H9 (cell line): ENCODE measurements at regions not wholly inside any gene's neighbourhood (a gene's known extent, or its start where the extent isn't known, plus 50 kb on each side); places are given as distances from the start of the nearest gene placed in this dataset.

Source experiments
- DNase-seq: peaks from one replicate; pipeline ENCODE4 v3.0.0-alpha.2; 2017
- H2AFZ ChIP-seq: one replicate; pipeline ENCODE4 v1.6.1; 2013; ENCODE audit warnings: mild to moderate bottlenecking, low read length, control low read depth, moderate library complexity
- H2AK5ac ChIP-seq: 2 replicates; pipeline ENCODE4 v1.6.1; 2013; ENCODE audit warnings: low read length, control low read depth, mixed read lengths; ENCODE audit not compliant: insufficient read length
- H2BK120ac ChIP-seq: one replicate; pipeline ENCODE4 v1.6.1; 2013; ENCODE audit warnings: low read depth, mild to moderate bottlenecking, low read length, control low read depth, inconsistent platforms; ENCODE audit not compliant: poor library complexity, severe bottlenecking
- H2BK12ac ChIP-seq: 2 replicates; pipeline ENCODE4 v1.6.1; 2013; ENCODE audit warnings: low read length, control low read depth, mixed read lengths, low read depth; ENCODE audit not compliant: insufficient read length
- H2BK15ac ChIP-seq: 2 replicates; pipeline ENCODE4 v1.6.1; 2013; ENCODE audit warnings: low read depth, low read length, control low read depth
- H2BK20ac ChIP-seq: one replicate; pipeline ENCODE4 v1.6.1; 2013; ENCODE audit warnings: low read depth, mild to moderate bottlenecking, low read length, control low read depth, inconsistent platforms; ENCODE audit not compliant: poor library complexity, severe bottlenecking
- H2BK5ac ChIP-seq: 2 replicates; pipeline ENCODE4 v1.6.1; 2013; ENCODE audit warnings: low read length, control low read depth, mixed read lengths; ENCODE audit not compliant: insufficient read length
- H3K14ac ChIP-seq: 2 replicates; pipeline ENCODE4 v1.6.1; 2013; ENCODE audit warnings: low read length, control low read depth; ENCODE audit not compliant: insufficient read depth
- H3K18ac ChIP-seq: 2 replicates; pipeline ENCODE4 v1.6.1; 2013; ENCODE audit warnings: low read depth, mild to moderate bottlenecking, mixed read lengths, low read length, control low read depth; ENCODE audit not compliant: insufficient read length
- H3K23ac ChIP-seq: 2 replicates; pipeline ENCODE4 v1.6.1; 2013; ENCODE audit warnings: low read length, control low read depth, mixed read lengths, low read depth; ENCODE audit not compliant: insufficient read length
- H3K23me2 ChIP-seq: 2 replicates; pipeline ENCODE4 v1.6.1; 2013; ENCODE audit warnings: low read depth, mild to moderate bottlenecking, mixed read lengths, low read length, control low read depth; ENCODE audit not compliant: insufficient read length, poor library complexity, severe bottlenecking
- H3K27ac ChIP-seq: 2 replicates; pipeline ENCODE4 v1.5.1; 2013; ENCODE audit warnings: low read length, control low read depth, mixed read lengths, low read depth; ENCODE audit not compliant: insufficient read length
- H3K27me3 ChIP-seq: 2 replicates; pipeline ENCODE4 v1.6.1; 2013; ENCODE audit warnings: low read length, control low read depth, inconsistent platforms; ENCODE audit not compliant: insufficient read depth
- H3K4ac ChIP-seq: 2 replicates; pipeline ENCODE4 v1.6.1; 2013; ENCODE audit warnings: low read depth, mild to moderate bottlenecking, control low read depth, inconsistent platforms, low read length, moderate library complexity
- H3K4me1 ChIP-seq: 2 replicates; pipeline ENCODE4 v1.6.1; 2013; ENCODE audit warnings: low read length, control low read depth, inconsistent platforms; ENCODE audit not compliant: insufficient read depth
- H3K4me2 ChIP-seq: 2 replicates; pipeline ENCODE4 v1.6.1; 2013; ENCODE audit warnings: low read length, control low read depth, mixed read lengths; ENCODE audit not compliant: insufficient read length, insufficient read depth
- H3K56ac ChIP-seq: 2 replicates; pipeline ENCODE4 v1.6.1; 2013; ENCODE audit warnings: low read depth, mild to moderate bottlenecking, mixed read lengths, low read length, control low read depth; ENCODE audit not compliant: insufficient read length
- H3K79me1 ChIP-seq: 2 replicates; pipeline ENCODE4 v1.6.1; 2013; ENCODE audit warnings: low read depth, mild to moderate bottlenecking, moderate library complexity, low read length, control low read depth, inconsistent platforms; ENCODE audit not compliant: insufficient read depth, poor library complexity, severe bottlenecking
- H3K79me2 ChIP-seq: 2 replicates; pipeline ENCODE4 v1.6.1; 2013; ENCODE audit warnings: low read length, control low read depth, inconsistent platforms; ENCODE audit not compliant: insufficient read depth
- H3K9ac ChIP-seq: 2 replicates; pipeline ENCODE4 v1.6.1; 2013; ENCODE audit warnings: low read length, control low read depth, mixed read lengths; ENCODE audit not compliant: insufficient read length; ENCODE audit errors: extremely low read depth
- H3K9me3 ChIP-seq: one replicate; pipeline ENCODE4 v1.6.1; 2013; ENCODE audit warnings: low read depth, low read length, inconsistent platforms; ENCODE audit not compliant: control insufficient read depth
- H3T11ph ChIP-seq: one replicate; pipeline ENCODE4 v1.6.1; 2013; ENCODE audit warnings: mild to moderate bottlenecking, low read length, control low read depth, inconsistent platforms
- H4K20me1 ChIP-seq: one replicate; pipeline ENCODE4 v1.6.1; 2013; ENCODE audit not compliant: control insufficient read depth, insufficient read length, insufficient read depth
- H4K5ac ChIP-seq: 2 replicates; pipeline ENCODE4 v1.6.1; 2013; ENCODE audit warnings: low read depth, mild to moderate bottlenecking, mixed read lengths, low read length, control low read depth; ENCODE audit not compliant: insufficient read length
- H4K8ac ChIP-seq: replicated peaks from 2 replicates; pipeline ENCODE4 v1.6.1; 2013; ENCODE audit warnings: low read length, control low read depth, mixed read lengths, low read depth; ENCODE audit not compliant: insufficient read length
- H4K91ac ChIP-seq: 2 replicates; pipeline ENCODE4 v1.6.1; 2013; ENCODE audit warnings: low read depth, mild to moderate bottlenecking, moderate library complexity, mixed read lengths, low read length, control low read depth; ENCODE audit not compliant: insufficient read length
- H3K27ac Mint-ChIP-seq, 3 experiments: 2 replicates in 2 of 3; 3 replicates in 1 of 3; pipeline ENCODE4 v1.8.0; 2020 to 2021; ENCODE audit warnings: mixed read lengths in 3 of 3, mild to moderate bottlenecking in 1 of 3, moderate library complexity in 1 of 3
- H3K27me3 Mint-ChIP-seq: 2 replicates; pipeline ENCODE4 v1.8.0; 2021; ENCODE audit warnings: low read depth, mild to moderate bottlenecking, moderate library complexity, mixed read lengths
- H3K36me3 Mint-ChIP-seq, 3 experiments: 2 replicates in 2 of 3; 3 replicates in 1 of 3; pipeline ENCODE4 v1.8.0; 2020 to 2021; ENCODE audit warnings: low read depth in 3 of 3, mixed read lengths in 3 of 3; ENCODE audit not compliant: insufficient read depth in 1 of 3
- H3K4me1 Mint-ChIP-seq, 2 experiments: 2 replicates each; pipeline ENCODE4 v1.8.0; 2020; ENCODE audit warnings: mixed read lengths in 2 of 2
- H3K4me3 Mint-ChIP-seq, 2 experiments: 2 replicates in 1 of 2; 3 replicates in 1 of 2; pipeline ENCODE4 v1.8.0; 2020 to 2021; ENCODE audit warnings: mild to moderate bottlenecking in 2 of 2, mixed read lengths in 2 of 2, moderate library complexity in 1 of 2
- H3K9me3 Mint-ChIP-seq, 2 experiments: 2 replicates in 1 of 2; 3 replicates in 1 of 2; pipeline ENCODE4 v1.8.0; 2020; ENCODE audit warnings: mild to moderate bottlenecking in 2 of 2, mixed read lengths in 2 of 2, moderate library complexity in 1 of 2
- CTCF ChIP-seq: fragments of 200-600 bp; sonication (generic); conservative IDR thresholded peaks from 3 replicates; pipeline ENCODE4 v1.8.0; 2021; ENCODE audit warnings: antibody characterized with exemption, mild to moderate bottlenecking
- WGBS: extraction: QIAGEN DNeasy Blood & Tissue Kit; methylation state at CpG from one replicate; pipeline ENCODE4 v1.1.7; 2013; ENCODE audit warnings: missing lambda C conversion rate, low lambda C conversion rate, mixed read lengths; ENCODE audit not compliant: insufficient read length; ENCODE audit errors: extremely low coverage; 5-methylcytosine and 5-hydroxymethylcytosine counted together

GRCh38 chr18:50475538-50476193, 84.2 kb upstream of the MAPK4 start:
- H3K27ac Mint-ChIP-seq = no peak overlapping the region
- H3K9ac ChIP-seq = no peak overlapping the region
- H3K14ac ChIP-seq = no peak overlapping the region
- H3K9me3 Mint-ChIP-seq = no peaks in the 10 kb centered on the region; a peak in 2 of 5 replicates
- H2BK5ac ChIP-seq = no peak overlapping the region
- H3K79me2 ChIP-seq = no peaks in the 10 kb centered on the region
- no peak overlapping the region for H2AFZ ChIP-seq
- no peak overlapping the region for H3K18ac ChIP-seq
- no peaks in the 10 kb centered on the region for H3K36me3 Mint-ChIP-seq
- no peaks in the 10 kb centered on the region for H3K27me3 ChIP-seq
- no peak overlapping the region for H4K8ac ChIP-seq
- no peak overlapping the region for H3K4me3 Mint-ChIP-seq
- H3K27ac ChIP-seq = no peak overlapping the region
- H2BK15ac ChIP-seq = no peak overlapping the region
- no peak for TF ChIP-seq CTCF
- no CpG with 5 or more reads among the region's 4 CpGs for WGBS
- H2AK5ac ChIP-seq = no peak overlapping the region
- no peak overlapping the region for H4K5ac ChIP-seq
- no peak overlapping the region for H3K23ac ChIP-seq
- H2BK20ac ChIP-seq = no peak overlapping the region
- H3K27me3 Mint-ChIP-seq = no peaks in the 10 kb centered on the region; the same call in 1 of the 2 replicates
- peaks cover 8% of the 10 kb centered on the region in 2 experiments for H3K4me1 Mint-ChIP-seq
- H4K91ac ChIP-seq = no peak overlapping the region
- H2BK120ac ChIP-seq = no peak overlapping the region
- H3K56ac ChIP-seq = no peak overlapping the region
- no peak for DNase-seq
- no peak overlapping the region for H3K4ac ChIP-seq
- no peaks in the 10 kb centered on the region for H3K23me2 ChIP-seq
- H3T11ph ChIP-seq = no peak overlapping the region
- H3K9me3 ChIP-seq = no peaks in the 10 kb centered on the region
- H3K4me2 ChIP-seq = no peak overlapping the region
- no peak overlapping the region for H2BK12ac ChIP-seq
- H4K20me1 ChIP-seq = no peaks in the 10 kb centered on the region
- H3K79me1 ChIP-seq = no peaks in the 10 kb centered on the region
- no peaks in the 10 kb centered on the region for H3K4me1 ChIP-seq
